ENCODE measurements at regions not wholly inside any gene's neighbourhood (a gene's known extent, or its start where the extent isn't known, plus 50 kb on each side); places are given as distances from the start of the nearest gene placed in this dataset.

DNA sequence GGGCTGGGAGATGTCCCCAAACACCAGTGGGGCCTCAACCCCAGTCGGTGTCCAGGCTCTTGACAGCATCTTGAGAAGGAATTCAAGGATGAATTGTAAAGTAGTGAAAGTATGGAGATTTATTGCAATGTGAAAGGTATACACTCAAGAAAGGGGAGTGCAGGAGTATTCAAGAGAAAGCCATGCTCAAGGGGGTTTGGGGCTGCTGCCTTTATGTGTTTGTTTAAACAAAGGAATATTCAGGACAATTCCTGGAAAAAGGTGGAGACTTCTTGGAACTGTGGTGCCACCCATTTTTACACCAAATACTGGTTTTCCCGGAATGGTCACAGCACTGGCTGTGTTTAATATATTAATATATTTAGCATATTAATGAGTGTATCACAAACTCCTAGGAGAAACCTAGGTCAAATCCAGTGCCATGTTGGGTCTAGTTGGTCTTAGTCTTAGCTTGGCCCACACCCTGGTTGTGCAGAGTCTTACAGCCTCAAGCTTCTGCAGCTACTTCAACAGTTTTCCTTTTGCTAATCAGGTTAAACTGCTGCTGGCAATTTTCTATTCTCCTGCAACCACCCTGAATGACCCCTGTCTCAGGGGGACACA, 138.5 kb upstream of the TMTC4 start:
- no CpG with 5 or more reads among the region's 2 CpGs for WGBS, 2 experiments (ENCODE audit: extremely low coverage in 2 of 2, insufficient read length in 1 of 2)
- dilution Hi-C loops (cut with HindIII; ENCODE audit: low sequenced_read_pairs, unreplicated experiment) = no loop called here

More for the DNA sequence above, 138.5 kb upstream of the TMTC4 start:
- Histone ChIP-seq H3K18ac (ENCODE audit: low read depth, low read length) (no peak overlapping the region), H2BK5ac (ENCODE audit: low read depth, low read length, poor library complexity, severe bottlenecking) (no peak overlapping the region), H3K36me3 (ENCODE audit: control insufficient read depth, insufficient read depth, low read length) (no peaks in the 10 kb centered on the region), H3K23ac (ENCODE audit: low read depth, low read length) (no peak overlapping the region), H3K56ac (ENCODE audit: extremely low read depth, insufficient read depth, low read length) (no peak overlapping the region), H3K79me1 (ENCODE audit: low read depth in 1 of 2, low read length in 2 of 2) (no peaks in the 10 kb centered on the region), H3K27me3 (ENCODE audit: control insufficient read depth, insufficient read depth, low read length) (peaks cover 4% of the 10 kb centered on the region), H3K4me1 (ENCODE audit: control insufficient read depth, insufficient read depth, low read length) (no peaks in the 10 kb centered on the region), H2AFZ (replicated peaks; ENCODE audit: low read length, poor library complexity) (no peak overlapping the region), H2BK15ac (ENCODE audit: low read depth, low read length) (no peak overlapping the region), H4K91ac (ENCODE audit: insufficient read depth, low read depth, low read length) (no peak overlapping the region), H3K27ac (ENCODE audit: insufficient read depth, low read length) (no peak overlapping the region), H3K9me3 (ENCODE audit: control insufficient read depth, insufficient read depth, low read length) (no peaks in the 10 kb centered on the region), H2BK120ac (ENCODE audit: low read depth, low read length) (no peak overlapping the region), H4K5ac (ENCODE audit: low read depth, low read length) (no peak overlapping the region), H2AK5ac (ENCODE audit: low read depth, low read length) (no peak overlapping the region), H4K8ac (ENCODE audit: low read depth in 2 of 2, low read length in 2 of 2) (no peak overlapping the region), H4K20me1 (ENCODE audit: insufficient read depth, low read length) (no peaks in the 10 kb centered on the region), H3K14ac (replicated peaks; ENCODE audit: low read depth, low read length) (no peak overlapping the region), H3K4me2 (ENCODE audit: low read depth, low read length) (no peak overlapping the region), H3K9ac (ENCODE audit: low read depth, low read length) (no peak overlapping the region), H2AK9ac (replicated peaks; ENCODE audit: low read depth, low read length, poor library complexity) (no peak overlapping the region), H3K9me1 (ENCODE audit: insufficient read depth, low read length) (no peaks in the 10 kb centered on the region), H3K4ac (ENCODE audit: low read depth, low read length) (no peak overlapping the region), H3K4me3 (ENCODE audit: insufficient read depth, low read depth, low read length) (no peak overlapping the region), H2BK20ac (ENCODE audit: low read depth, low read length) (no peak overlapping the region)
- TF ChIP-seq MAZ (IDR thresholded peaks at IDR 0.05; ENCODE audit: borderline replicate concordance, low read depth, low read length) (no peak), CHD1 (IDR thresholded peaks at IDR 0.05; ENCODE audit: low read depth, low read length) (no peak)
- ATAC-seq (ENCODE audit: low read depth) (no peak), DNase-seq (no peak)
- ChIA-PET CTCF (no interaction called here), POLR2A (ENCODE audit: unreplicated experiment) (no interaction called here)
- intact Hi-C loops (cut with micrococcal nuclease) = no loop called here
- BruUV-seq (replicated peaks) = no TSS peak
- in situ Hi-C loops (cut with MboI; ENCODE audit: low sequenced_read_pairs) = no loop called here
